ENCODE measurements at regions not wholly inside any gene's neighbourhood (a gene's known extent, or its start where the extent isn't known, plus 50 kb on each side); places are given as distances from the start of the nearest gene placed in this dataset.
A peak's percentile ranks its signal among the peaks of the same experiment; 100 is the strongest.
"Not testable (repeated sequence)": the region's sequence is repeated elsewhere in the genome, so short reads cannot be mapped to it uniquely, and the experiment has no call there.

GRCh38 chr7:57638666-57639065 lies 188.7 kb downstream of the ZNF716 start:
- DNase-seq: no peak

- DNase-seq: no peak
These were observed 191.6 kb downstream of the ZNF716 start for GRCh38 chr7:57641521-57642067.

- no peak for DNase-seq
These were observed 192.8 kb downstream of the ZNF716 start for GRCh38 chr7:57642730-57643129.

- DNase-seq: peak; percentile 10
These were observed 196.4 kb downstream of the ZNF716 start for GRCh38 chr7:57646219-57646900.

- peak; percentile 63 for DNase-seq
These were observed 196.9 kb downstream of the ZNF716 start for GRCh38 chr7:57646901-57647246.

- DNase-seq: not testable (repeated sequence)
These were observed 200.4 kb downstream of the ZNF716 start for GRCh38 chr7:57650401-57650800.

- DNase-seq: peak; percentile 78
These were observed 201.0 kb downstream of the ZNF716 start for GRCh38 chr7:57651006-57651405.

GRCh38 chr7:57651611-57652010 lies 201.6 kb downstream of the ZNF716 start:
- DNase-seq: not testable (repeated sequence)

- DNase-seq: no peak
These were observed 203.4 kb downstream of the ZNF716 start for GRCh38 chr7:57653262-57653830.

GRCh38 chr7:57655156-57655871 lies 205.3 kb downstream of the ZNF716 start:
- DNase-seq: not testable (repeated sequence)

- DNase-seq: not testable (repeated sequence)
These were observed 209.2 kb downstream of the ZNF716 start for GRCh38 chr7:57659226-57659625.

GRCh38 chr7:57676928-57677327 lies 227.0 kb downstream of the ZNF716 start:
- DNase-seq: not testable (repeated sequence)

- no peak for DNase-seq
These were observed 235.4 kb downstream of the ZNF716 start for GRCh38 chr7:57685418-57685817.

All from NCI-H1105 (cell line).